Embryonic facial prominence (tissue), 1 donor: ENCODE measurements at regions not wholly inside any gene's neighbourhood (a gene's known extent, or its start where the extent isn't known, plus 50 kb on each side); places are given as distances from the start of the nearest gene placed in this dataset.

Experiments used
- DNase-seq: peaks from one replicate; pipeline ENCODE4 v3.0.0-alpha.2; 2016; ENCODE audit errors: extremely low spot score

DNA sequence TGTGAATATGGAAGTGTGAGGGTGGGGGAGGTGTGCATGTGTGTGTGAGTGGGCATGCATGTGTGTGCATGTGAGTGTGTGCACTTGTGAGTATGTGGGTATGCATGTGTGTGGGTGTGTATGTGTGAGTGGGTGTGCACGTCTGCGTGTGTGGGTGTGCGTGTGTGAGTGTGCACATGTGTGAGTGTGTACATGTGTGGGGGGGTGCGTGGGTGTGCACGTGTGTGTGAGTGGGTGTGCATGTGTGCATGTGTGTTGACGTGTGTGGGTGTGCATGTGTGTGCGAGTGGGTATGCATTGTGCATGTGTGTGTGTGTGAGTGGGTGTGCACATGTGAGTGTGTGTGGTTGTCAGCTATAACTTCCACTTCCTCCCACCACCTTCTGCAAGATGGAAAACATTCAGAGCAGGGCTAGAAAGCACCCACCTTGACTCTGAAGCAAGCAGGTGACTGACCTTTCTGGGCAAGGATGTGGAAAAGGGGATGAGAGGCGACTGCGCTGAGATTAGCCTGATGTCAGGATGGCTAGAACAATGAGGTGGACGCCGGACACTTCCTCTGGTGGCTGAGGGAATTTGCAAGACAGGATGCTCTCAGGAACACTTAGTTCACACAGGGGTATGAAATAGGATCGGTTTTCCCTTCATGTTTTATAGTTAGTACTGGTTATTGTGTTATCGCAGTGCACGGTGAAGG lies 103.6 kb downstream of the ACKR3 start:
- no peak for DNase-seq

DNA sequence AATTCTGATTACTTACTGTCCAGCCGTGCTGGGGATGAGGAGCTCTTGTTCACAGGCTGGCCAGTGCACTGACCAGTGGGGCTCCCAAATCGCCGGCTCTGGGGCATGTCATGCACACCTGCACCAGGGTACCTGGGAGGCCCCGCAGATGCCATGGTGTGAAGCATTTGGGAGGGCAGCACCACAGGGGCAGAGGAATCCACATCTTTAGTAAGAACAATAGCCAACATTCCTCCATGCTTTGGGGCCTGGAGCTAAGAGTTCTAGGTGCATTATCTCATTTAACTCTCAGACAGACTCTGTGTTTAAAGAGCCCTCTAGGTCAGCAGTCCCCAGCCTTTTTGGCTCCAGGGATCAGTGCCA lies 104.2 kb downstream of the ACKR3 start:
- DNase-seq, result no peak

DNA sequence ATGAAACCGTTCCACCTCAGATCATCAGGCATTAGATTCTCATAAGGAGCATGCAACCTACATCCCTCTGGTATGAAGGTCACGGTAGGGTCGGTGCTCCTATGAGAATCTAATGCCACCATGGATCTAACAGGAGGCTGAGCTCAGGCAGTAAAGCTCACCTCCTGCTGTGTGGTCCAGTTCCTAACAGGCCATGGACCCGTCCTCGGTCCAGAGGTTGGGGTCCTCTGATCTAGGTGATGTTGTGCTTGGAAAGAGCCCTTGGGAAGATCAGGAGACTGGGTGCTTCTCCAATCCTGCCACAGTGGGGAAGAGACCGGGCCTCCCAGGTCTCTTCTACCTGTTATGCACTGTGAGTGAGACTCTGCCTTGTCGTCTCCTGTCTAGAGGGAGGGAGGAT lies 104.6 kb downstream of the ACKR3 start:
- DNase-seq, result no peak

DNA sequence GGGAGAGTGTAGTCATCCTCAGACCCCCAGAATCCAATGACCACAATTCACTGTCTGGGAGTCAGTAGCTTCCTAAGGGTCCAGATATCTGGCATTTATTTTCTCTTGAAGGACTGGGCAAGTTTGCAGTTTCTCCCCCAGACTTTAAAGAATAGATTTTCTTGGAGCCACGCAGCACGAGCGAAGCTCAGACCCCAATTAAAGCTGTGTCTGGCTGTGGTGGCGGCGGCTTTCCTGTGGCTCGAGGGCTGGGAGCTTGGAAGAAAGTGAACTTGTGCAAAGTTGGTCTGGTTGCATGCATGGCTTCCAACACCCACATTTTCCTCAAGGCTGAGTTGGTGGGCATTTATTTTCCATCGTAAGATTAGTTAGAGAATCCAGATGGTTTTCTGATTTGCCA lies 105.0 kb downstream of the ACKR3 start:
- no peak for DNase-seq

DNA sequence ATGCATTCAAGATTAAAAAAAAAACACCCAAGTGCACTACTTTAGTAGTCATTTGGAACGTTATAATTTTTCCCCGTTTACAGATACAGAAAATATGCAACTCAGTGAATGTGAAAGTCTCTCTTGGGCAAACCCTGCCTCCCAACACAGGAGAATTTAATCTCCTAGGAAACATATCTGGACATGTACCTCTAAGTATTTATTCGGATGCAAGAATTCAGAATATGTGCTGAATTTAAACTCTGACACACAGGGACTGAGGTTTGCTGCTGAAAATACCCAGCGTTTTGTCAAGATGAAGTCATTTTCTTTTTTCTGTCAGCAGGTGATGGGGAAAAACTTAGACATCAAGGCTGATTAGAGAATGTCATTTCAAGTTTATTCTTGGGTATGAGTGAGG lies 105.4 kb downstream of the ACKR3 start:
- DNase-seq, result no peak

DNA sequence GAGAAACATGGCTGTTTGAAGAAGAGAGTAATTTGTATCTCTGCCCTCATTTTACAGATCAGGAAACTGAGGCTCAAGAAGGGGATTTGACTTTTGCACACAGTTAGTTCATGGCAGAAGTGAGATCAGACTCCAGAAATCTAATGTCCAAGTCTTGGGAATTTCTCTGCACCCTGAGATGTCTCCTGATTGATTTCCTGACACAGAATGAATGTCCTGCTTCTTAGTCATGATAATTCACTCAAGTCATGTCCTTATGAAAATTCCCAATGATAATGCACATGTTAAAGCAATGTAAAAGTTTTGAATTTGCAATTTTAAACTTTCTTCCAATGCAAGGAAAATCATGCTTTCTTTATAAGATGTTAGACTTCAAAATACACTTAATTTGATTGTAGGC lies 105.9 kb downstream of the ACKR3 start:
- DNase-seq, result no peak

DNA sequence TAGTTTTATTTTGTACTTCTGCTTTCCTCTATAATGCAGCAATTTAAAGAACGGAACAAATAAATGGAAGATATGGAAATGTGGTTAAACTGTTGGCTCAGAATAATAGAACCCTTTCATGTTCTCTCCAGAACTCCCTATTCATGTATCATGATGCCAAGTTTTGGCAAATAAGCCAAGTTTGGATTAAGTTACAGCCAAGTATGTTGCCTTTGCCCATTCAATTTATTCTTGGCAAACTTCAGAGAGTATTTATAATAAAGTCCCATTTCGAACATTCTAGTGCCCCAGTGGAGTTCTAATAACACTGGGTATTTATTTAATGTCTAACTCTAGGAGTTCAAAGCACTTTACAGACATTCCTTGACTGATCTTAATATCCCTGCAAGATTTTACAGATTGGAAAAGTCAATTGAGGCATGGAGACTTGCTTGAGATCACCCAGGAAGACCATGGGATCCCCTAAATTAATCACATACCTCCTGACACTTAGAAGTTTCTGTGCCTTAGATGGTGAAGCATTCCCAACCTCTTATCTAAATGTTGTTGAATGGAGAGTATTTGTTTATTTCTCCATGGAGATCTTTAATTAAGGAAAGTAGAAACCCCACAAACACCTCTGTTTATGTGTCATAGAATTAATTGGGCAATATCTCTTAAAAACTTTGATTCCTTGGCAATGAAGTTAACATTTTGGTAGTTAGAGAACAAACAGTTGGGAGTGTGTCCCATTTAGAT lies 106.7 kb downstream of the ACKR3 start:
- DNase-seq, result no peak

DNA sequence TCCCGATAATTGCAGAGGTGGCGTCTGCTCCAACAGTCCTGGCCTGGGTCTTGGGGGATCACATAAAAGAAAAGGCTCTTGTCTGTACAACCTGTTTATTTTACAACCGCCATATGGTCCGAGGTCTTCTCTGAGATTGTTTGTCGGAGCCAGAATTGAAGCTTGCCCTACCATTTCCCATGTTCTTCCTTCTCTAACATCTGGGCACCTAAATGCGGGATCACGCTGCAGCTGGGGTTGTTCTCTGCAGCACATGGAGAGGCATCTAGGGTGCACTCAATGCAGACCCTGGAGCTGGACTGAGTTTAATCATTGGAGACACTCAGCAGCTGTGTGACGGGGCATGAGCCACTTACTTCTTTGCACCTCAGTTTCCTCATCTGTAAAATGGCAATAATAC lies 107.7 kb downstream of the ACKR3 start:
- no peak for DNase-seq

DNA sequence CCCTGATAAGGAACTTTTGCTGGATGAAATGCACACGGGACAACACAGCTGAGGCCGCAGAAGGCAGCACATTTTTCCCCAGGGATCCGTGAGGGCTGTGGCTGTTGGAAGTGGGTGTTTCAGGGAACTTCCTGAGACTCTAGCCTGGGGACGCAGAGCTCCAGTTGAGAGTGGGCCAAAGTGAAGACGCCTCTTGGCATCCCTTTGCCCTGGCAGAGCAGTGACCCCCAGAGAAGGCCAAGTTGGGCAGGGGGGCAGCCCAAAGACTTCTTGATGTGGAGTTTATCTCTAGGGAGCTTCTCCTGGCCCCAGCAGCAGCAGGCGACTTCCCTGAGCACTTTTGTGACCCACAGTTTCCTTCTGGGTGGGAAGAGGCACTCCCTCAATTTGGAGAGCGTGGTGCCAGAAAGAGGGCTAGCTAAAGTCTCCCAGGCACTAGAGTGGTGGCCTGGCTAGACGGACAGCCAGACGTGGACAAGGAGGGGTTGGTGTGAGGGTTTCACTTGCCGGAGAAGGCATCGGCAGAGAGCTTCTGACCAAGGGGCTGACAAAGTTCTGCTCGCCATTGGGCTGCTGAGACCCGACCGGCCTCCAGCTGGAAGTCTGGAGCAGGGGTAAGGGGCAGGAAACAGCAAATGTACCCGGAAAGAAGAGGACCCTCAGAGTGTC lies 108.8 kb downstream of the ACKR3 start:
- DNase-seq, result no peak

DNA sequence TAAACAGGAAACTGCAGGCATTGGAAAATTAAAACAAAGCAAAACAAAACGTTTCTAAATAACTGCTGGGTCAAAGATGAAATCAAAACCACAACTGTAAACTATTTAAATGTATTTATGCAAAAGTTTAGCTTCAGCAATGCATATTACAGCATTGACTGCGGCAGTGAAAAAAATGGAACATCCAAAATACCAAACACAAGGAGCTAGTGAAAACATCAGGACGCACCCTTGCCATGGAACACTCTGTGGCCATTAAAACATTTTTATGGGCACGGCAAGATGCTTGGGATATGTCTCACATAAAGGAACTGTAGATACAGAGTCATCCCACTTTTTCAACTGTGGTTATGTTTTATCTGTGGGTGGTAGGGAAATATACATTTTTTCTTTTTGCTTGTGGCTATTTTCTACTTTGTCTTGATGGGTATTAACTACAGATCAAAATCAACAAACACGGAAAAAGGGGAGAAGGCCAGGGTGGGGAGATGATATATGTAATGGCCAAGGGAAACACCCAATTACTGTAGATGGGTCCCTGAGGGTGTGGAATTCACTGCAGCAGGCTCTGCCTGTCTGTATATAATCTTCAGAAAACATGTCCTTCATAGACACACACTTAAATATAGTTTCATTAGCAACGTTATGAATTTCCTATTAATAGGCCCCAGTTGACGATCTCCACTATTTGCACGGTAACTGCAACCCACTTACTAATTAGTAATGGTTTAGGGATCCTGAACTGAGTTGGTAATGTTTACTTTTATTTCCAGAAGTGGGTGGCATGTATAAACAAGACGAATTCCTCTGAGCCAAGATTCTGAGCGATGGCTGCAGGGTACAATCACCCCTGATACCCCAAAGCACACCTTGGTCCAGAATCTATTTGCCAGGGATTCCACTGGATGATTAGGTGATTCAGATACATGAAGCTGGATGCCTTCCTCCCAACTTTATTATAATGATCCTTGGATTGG lies 110.5 kb downstream of the ACKR3 start:
- DNase-seq, result no peak

DNA sequence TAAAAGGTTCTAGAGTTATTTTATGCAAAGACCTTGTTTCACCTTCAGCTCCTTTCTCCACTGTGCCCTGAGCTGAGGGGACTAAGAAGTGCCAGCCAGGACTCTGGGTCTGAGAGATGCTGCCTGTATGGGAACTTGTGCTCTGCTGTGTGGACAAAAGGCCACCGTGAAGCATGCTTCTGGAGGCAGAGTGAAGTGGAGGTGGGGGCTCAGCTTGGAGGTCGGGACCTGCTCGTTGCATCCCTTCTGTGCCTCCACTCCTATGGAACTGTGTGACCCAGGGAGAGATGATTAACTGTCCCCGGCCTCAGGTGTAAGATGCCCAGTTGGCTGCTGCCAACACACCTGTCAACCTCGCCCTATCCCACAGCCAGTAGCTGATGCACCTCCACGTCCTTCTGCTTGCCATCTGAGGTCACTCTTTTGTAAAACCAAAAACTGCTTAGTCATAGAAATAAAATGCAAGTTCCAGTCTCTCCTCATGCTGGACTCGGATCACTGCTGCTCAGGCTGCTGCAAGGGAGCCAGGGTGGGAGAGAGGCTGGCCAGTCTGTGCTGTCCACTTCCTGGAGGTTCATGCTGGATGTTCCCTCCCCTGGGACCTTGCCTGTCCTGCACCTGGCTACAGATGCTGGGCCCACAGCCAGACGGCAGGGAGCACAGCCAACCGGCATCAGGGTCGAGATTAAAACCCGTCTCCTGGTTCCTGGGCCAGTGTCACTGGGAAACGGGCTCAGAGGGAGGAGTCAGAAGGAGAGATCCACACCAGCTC lies 113.2 kb downstream of the ACKR3 start:
- no peak for DNase-seq

DNA sequence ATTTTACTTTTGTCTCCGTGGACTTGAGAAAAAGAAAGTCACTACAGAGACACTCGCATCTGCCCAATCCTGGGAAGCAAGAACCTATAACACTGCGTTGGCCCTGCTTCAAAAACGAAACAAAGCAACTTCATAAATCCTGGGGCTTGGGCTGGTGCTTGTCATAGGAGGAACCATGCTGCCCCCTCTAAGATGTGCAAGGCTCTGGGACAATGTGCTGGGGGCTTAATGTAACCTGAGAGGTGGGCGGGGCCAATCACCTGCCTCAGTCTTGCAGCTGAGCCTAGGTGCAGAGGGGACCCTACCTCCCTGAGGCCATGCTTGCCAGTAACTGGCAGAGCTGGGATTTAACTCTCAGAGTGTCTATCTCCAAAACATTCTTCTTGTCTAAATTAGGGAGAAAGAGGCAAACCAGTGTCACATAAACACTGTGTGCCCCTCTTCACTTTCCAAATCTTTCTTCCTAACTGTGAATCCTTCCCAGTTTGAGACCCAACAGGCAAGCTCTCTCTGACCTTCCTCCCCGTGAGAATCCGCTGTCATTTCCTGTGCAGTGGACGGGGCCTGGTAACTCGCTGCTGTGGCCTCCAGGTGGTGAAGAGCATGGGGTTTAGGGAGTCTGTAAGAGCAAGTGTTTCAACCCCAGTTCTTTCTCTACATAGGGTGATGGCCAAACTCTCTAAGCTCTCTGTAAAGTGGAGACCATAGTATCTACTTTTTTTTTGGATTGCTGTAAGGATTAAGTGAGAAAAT lies 115.1 kb downstream of the ACKR3 start:
- no peak for DNase-seq

DNA sequence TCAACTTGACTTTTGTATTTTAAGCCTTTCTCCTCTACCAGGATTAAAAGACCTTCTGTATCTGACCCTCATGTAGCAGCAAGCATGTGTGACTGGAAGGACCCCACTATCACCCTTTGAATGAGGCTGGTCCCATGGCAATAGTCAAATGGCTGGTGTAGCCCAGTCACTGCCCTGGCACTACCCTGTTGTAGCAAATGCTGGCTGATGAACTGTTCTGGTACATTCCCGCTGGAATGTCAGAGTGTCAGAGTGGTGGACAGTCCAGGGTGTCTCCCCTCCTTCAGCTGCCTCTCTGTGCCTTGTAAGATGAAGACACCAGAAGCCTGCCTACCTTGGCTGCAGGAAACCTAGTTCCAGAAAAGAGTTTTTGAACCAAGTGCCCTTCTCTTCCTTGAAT lies 115.7 kb downstream of the ACKR3 start:
- no peak for DNase-seq

DNA sequence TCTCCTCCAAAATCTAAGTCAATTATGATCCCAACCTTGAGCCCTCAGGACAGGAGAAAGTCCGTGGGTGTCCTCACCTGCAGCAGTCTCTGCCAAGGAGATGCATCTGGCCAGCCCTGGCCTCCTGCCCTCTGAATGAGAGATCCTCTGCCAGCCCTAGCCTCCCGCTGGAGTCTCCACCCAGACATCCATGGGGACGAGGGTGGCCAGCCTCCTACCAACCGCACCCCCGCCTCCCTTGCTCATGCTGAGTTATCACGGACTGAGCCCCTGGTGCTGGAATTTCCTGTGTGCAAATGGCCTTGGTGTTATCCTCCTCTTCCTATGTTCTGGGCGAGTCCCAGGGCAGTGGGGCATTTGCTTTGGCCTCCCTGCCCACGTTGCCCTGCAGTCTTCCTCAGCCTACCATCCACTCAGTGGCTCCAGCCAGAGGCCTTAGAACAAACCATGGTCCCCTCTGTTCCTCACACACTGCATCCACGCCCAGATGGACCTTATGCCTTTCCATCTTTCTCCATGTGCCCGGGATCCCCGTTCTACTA lies 116.4 kb downstream of the ACKR3 start:
- DNase-seq, result no peak

DNA sequence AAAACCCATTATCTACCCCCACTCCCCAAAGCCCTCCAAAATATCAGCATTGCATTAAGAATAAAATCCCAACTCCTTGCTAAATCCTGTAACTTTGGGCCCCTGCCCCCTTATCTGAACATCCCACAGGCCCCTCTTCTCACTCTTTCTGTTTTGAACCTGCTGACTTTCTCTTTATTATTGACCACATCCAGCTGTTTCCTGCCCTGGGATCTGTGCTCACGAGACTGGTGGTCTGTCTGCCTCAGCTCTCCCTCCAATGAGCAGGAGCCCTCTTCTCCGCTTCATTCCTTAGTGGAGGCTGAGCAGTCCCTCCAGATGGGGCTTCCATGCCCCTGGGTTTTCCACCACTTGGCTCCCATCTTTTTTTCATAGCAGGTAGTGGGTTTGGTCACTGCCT lies 116.9 kb downstream of the ACKR3 start:
- DNase-seq, result no peak

DNA sequence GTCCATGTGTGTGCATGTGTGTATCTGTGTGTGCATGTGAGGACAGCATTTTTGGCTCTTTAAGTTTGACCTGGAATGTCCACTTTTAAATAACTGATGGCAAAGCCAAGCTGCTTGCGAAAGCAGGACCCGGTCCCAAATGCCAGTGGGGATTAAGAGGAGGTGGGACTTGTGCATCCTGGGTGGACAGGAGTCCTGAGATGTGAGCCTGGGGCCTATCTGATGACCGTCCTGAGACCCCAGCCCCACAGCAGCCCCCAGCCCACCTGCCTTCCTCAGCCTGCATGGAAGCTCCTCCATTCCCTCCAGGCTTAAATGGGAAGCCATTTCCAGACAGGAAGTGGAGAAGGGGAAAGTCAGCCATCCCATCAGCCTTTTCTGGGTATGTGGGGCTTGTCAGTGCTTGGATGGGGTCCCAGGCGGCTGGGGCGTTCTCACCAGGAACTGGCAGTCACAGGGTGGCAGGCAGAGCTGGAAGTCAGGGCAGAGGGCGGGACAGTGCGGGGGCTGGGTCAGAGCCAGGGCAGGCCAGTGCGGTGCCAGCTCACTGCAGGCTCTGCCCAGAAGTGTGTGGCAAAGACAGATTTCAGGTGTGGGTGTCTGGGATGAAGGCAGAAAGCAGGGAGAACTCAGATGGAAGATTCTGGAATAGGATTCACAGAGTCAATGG lies 117.8 kb downstream of the ACKR3 start:
- no peak for DNase-seq

DNA sequence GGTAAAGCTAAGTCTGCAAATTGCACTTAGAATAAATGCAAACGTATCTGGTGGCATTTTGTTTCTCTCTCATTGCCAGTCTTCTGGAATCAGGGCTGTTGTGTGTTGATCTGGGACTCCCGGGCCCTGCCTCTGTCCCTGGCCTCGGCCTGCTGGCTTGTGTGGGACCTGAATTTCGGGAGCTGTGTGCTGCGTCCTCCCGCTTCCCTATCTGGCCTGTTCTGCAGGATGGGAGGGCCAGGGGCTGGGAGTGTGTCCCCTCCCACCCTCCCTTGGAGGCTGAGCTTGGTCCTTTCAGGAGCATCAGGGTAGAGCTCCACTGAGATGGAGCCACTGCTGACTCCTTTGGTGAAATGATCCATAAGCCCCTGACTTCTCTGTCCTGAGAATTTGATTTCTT lies 118.5 kb downstream of the ACKR3 start:
- no peak for DNase-seq

DNA sequence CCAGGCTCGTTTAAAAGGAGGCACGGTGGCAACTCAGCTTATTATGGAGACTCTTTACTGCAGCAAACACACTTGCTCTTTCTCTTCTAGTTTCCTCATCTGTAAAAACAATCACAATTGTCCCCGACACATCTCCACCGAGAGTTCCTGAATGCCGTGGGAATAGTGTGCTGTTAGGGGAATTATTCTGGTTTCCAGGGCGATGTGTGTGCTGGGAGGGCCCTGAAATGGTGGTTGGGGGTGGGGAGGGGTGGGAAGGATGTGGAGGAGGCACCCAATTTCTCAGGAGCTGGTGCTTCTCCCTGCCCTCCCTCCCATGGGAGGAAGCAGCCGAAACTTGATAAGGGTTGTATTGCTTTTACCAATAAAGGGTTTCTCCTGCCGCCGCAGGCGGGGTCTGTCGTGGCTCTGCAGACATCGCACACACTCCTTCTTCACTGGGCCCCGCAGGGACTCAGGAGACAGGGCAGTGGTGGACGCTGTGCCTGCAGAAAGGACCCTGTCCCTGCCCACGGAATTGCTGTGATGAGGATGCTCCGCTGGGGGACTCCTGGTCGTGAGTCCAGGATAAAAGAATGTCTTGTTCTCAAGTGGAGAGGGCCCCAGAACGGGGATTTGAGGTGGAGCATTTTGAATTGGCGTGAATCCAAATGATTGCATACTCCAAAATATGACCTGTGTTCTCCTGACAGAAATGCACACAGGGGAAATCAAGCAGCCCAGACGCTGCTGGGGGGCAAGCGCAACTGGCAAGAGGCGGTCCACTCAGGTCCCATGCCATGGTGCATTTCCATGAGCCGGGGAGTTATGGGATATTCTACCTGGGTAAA lies 119.2 kb downstream of the ACKR3 start:
- DNase-seq, result no peak

DNA sequence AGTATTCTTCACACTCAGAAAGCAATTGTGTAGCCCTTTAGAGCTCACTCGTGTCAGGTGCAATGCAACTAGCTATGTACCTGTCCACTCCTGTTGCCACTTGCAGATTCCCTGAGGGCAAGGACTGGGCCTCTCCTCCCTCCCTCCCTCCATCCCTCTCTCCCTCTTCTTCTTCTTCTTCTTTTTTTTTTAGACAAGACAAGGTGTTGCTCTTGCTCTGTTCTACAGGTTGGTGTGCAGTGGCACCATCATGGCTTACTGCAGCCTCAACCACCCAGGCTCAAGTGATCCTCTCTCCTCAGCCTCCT lies 119.7 kb downstream of the ACKR3 start:
- no peak for DNase-seq
